NCI-H146 treated with DMSO at 0.1 percent for 48 hours (cell line): ENCODE measurements at regions not wholly inside any gene's neighbourhood (a gene's known extent, or its start where the extent isn't known, plus 50 kb on each side); places are given as distances from the start of the nearest gene placed in this dataset.
"Not testable (repeated sequence)": the region's sequence is repeated elsewhere in the genome, so short reads cannot be mapped to it uniquely, and the experiment has no call there.

Source experiments
- DNase-seq: peaks from one replicate; lab custom pipeline; 2025; ENCODE audit not compliant: unreplicated experiment; lab: John Stamatoyannopoulos, UW

DNA sequence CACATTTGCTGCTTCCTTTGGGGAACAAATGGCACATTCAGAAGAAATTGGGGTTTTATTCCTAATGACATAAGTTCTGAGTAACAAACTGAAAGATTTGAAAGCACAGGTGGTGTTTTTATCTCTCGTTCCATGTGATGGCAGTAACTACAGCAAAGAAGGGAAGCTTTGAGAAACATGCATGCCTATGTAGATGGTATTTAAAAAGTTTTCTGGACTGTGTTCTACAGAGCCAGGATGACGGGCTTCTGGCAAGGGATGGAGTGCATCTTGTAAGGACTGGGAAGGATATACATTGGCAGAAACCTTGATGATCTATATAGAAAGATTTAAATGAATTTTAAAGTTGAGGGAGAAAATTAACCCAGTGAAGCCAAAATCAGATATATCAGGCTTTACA is 362.2 kb upstream of the ROPN1 start:
- no peak for DNase-seq

DNA sequence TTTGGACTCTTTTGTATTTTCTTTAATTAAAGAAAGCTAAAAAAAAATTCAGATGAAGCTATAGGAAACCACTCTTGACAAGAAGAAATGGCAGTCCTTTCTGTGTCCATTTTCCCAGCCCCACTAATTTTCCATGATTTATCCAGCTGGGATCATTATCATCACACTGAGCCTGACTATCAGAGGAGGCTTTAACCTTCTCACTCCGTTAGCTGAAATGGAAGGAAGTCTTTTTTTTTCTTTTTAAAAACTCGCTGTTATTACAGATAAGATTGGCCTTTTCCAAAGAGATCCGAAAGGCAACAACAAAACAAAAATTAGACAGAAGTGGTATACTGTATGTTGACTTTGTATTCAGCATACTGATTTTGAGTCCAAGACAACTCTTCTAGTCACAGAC is 366.2 kb upstream of the ROPN1 start:
- no peak for DNase-seq

DNA sequence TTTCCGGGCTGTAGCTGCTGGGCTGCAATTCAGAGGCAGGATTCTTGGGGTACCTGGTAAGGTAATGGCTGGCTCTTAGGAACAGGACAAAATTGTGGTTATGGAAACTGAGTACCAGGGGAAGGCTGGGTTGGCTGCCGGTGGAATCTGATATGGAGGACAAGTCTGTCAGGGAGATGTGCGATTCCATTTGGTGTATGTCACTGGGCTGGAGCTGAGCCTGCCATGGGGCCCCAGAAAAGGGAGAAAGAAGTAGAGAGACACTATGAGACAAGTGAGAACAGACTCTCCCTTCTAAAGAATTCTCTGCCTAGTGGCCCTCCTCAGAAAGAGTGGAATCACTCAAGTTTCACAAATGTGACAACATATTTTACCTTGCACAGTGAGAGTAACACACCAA is 368.2 kb upstream of the ROPN1 start:
- no peak for DNase-seq

DNA sequence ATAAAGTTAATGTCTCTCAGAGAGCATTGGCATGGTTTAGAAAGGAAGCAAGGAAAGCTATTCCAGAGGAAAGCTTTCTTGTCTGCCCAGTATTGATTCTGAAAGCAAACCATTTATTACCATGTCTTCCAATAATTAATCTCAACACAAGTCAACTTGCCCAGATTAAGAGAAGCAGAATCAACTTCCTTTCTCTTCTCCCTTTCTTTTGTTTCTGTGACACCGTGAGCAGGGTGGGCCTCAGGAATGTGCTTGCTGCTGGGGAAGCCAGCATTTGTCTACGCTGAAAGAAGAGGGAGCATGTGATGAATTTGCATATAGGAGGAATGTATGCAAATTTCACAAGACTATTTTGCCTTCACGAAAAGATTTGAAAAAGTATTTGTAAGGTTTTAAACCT is 368.6 kb upstream of the ROPN1 start:
- peak; percentile 48 for DNase-seq

DNA sequence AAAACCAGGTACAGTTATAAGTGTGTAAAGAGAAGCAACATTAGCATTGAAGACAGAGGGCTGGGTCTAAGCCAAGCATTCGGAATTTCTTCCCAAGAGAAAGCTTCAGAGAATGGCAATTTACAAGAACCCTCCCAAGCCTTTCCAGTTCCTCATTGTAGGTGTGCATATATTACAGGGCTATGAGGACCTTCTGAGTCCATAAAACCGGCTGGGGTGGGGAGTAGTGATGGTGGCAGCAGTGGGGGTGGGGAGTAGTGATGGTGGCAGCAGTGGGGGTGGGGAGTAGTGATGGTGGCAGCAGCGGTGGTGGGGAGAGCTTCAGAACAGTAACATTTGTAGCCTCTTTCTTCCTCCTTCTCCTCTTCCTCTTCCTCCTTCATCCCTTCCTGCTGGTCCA is 368.7 kb upstream of the UMPS start:
- peak; percentile 45 for DNase-seq

DNA sequence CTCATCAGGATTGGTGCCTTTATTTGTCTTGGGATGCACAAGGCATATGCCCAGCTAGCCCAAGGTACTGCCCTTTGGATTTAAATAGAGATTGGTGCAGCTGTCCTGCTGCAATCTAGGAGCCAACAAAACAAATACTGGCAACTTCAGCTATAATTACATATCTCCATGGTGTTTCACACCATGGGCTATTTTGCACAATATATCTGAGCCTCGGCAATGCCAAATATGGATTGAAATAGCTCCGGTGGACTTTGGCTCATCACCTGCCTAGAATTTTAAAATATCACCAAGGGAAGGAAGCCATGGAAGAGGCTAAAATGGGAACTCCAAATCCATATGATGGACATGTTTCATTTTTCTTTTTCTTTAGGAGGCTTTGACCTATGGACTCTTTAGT is 367.8 kb upstream of the UMPS start:
- peak; percentile 99 for DNase-seq

DNA sequence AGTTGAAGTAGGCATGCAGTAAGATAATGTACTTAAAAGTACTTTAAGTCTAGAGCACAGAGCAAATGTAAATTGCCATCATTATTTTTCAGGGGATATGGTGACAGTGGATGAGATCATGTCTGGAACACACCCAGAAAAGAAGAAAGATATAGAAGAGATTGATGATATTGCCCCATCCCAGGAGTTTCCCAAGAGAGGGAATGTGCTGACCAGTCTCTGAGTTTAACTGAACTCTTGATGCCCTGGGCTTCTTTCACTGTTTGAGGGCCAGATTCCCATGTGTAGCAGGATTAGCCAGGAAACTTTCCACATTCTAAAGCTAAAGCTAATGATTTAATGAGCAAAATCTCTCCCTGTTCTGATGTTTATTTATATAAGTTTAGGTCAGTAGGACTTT is 366.8 kb upstream of the UMPS start:
- peak; percentile 37 for DNase-seq

DNA sequence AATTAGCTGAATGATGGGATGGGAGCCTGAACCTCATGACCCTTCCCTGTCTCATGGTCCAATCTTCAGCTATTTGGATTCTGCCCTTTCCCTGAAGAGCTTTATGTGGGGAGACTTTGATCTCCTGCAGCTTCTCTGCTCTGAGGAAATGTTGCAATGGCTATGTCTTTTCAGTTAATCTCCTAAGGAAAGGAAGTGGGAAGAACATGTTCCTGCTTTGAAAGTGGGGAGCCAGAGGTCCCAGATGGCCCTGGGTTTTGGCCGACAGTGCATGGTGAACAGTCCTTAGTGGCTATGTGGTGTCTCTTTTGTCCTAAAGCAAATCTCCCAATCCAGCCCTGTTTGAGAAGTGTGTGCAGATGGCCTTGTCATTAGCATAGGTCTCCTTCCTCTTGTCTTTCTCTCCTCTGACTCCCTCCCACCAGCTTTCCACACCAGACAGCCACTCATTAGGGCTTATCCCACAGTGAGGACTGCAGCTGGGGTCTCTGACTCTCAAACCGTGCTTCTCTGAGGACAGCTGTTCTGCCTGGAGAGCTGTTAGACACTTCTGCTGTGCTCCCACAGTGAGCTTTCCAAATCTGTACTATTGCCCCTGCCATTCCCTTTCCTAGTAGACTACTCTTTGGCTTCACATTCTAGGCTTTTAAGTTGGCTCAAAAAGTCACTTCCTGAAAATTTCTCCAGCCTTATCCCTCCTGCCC is 365.8 kb upstream of the UMPS start:
- peak; percentile 68 for DNase-seq

DNA sequence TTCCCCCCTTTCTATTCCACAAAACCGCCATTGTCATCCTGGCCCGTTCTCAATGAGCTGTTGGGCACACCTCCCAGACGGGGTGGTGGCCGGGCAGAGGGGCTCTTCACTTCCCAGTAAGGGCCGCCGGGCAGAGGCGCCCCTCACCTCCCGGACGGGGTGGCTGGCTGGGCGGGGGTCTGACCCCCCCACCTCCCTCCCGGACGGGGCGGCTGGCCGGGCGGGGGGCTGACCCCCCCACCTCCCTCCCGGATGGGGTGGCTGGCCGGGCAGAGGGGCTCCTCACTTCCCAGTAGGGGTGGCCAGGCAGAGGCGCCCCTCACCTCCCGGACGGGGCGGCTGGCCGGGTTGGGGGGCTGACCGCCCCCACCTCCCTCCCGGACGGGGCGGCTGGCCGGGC is 363.6 kb upstream of the UMPS start:
- not testable (repeated sequence) for DNase-seq

DNA sequence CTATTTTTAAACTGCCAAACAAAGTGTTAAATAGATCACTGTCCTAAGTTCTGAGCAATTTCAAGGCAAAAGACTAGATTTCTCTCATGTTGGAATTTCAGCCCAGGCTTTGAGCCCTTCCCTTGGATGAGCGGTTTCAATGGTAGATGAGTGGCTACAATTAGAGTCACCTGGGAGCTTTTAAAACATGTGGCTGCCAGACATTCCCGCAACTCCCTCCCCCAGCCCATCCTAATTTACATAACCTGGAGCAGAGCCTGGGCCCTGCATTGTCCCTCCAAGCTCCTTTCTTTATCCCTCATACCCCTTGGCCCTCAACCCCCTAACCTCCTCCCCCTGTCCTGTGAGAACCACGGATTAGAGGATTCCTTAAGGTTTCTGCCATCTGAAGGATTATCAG is 357.5 kb upstream of the UMPS start:
- no peak for DNase-seq

DNA sequence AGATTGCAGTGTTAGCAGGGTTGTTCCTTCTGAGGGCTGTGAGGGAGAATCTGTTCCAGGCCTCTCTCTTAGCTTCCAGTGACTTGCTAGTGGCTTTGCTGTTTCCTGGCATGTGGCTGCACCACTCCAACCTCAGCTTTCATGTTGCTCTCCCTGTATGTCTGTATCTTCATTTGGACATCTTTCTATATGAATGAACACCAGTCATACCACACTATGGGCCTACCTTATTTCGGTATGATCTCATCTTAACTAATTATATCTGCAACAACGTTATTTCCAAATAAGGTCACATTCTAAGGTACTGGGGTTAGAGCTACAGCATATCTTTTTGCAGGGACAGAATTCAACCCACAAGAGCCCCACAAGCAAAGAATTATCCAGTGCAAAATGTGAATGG is 356.7 kb upstream of the UMPS start:
- no peak for DNase-seq

DNA sequence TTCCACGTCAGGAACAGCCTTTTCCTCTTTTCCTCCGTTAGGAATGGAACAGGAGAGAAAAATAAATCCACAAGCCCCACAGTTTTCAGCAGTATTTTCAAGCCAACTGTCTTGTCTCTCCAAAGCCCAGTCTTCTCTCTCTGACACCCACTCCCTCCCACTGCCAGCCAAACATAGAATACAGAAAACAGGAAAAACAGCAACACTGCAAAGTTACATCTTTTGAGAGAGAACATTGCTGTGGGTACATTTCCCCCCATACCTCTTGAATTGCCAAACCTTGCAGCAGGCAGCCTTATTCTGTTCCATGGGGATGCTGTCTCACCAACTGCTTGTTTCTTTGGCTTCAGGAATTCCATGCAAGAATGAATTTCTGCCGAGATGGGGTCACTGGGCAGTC is 355.7 kb upstream of the UMPS start:
- DNase-seq: no peak

DNA sequence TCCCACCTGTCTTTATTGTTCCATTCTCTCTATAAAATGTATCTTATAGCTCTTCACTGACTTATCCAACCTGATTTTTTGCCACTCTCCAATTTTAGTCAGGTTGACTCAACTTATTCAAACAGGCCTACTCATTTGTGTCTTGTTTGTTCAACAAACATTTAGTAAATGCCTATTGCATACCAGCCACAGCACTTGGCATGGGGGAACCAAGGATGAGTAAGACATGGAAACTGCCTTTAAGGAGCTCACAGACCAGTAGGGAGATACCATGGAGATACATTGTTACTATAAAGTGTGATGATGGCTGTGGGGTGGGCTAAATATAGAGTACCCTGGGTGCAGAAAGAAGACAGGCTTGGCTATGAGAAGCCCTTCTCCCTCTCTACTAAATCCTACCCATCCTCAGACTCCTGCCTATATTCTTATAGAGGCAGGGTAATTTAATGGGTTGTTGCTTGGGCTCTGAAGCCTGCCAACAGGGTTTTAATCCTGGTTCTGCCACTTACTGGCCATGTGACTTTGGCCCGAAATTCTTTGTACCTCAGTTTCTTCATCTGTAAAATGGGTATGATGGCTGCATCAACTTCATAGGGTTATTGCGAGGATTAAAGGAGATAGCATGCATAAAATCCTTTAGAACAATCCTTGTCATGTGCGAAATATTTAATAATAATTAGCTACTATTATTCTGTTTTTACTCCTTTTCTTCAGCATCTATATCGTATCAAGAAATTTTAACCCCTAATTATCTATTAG is 348.5 kb upstream of the UMPS start:
- DNase-seq: no peak

DNA sequence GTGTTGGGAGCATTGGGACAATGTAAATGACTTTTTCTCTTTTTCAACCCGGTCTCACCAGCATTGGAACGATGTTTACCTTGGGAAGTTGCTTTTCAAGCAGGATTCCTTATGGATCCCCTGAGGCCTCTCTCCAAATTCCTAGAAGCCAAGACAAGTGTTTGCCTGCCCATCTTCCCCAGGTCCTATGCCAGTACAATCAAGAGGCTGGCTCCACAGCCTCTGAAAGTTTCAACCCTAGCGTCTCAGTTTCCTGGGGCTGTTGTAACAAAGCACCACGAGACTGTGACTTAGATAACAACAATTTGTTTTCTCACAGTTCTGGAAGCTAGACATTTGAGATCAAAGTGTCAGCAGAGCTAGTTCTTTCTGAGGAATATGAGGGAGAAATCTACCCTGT is 347.2 kb upstream of the UMPS start:
- DNase-seq: no peak

DNA sequence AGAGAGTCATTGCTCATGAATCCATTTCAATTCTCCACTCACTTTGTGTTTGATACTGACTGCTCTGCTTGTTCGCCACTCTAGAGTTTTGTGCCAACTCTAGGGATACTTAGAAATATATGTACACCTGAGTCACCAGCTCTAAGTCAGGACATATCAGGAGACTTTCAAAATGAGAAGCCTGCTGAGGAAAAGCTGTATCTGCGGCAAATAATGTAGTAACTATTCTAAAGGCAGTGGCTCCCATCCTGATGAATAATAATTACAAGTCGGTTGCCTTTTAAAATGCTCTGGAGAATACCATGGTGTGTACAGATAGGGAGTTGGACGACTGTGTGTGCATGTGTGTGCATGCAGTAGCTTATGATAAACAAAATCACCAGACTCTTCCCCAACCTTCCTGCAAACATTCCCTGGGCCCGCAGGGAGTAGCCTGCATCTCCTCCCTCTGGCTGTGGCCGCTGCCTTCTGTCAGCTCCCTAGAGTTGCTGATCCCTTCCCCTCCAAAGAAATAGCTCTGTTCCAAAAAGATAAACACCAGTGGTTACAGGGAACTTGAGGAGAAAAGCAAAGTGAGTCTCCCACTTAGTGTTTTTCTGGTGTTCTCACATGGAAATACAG is 346.3 kb upstream of the UMPS start:
- no peak for DNase-seq

DNA sequence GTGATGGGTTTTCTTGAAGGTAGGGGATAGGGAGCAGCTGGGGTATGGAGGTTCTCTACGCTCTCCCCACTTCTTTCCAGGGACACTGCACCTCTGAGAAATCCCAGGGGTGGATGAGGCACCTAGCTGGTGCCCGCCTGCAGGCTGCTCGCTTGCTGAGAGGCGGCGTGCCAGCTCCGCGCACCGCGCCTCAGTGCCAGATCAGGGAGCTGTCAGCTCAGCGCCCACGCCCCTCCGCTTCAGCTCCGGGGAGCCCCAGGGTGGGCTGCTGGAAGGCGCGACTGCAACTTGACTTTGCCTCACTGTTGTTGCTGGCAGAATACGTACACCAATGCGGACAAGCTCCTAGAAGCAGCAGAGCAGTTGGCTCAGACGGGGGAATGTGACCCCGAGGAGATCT is 345.7 kb upstream of the UMPS start:
- DNase-seq: no peak

DNA sequence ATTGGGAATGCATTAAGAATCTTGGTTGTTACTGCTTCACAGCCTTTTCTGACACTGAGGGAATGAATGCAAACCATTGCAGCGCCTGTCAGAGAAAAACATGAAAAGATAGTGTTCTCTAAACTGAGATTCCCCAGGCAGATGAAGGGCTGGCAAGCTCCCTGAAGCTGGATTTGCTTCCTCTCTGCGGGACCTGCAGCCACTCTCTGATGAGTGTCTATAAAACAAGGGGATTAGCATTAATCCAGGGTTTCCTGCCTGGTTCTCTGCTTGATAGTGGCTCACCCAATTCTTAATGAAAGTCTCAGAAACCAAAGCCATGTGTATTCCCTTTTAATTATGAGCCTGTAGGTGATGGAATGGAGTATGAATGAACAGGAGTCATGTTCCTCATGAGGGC is 344.3 kb upstream of the UMPS start:
- DNase-seq: no peak

DNA sequence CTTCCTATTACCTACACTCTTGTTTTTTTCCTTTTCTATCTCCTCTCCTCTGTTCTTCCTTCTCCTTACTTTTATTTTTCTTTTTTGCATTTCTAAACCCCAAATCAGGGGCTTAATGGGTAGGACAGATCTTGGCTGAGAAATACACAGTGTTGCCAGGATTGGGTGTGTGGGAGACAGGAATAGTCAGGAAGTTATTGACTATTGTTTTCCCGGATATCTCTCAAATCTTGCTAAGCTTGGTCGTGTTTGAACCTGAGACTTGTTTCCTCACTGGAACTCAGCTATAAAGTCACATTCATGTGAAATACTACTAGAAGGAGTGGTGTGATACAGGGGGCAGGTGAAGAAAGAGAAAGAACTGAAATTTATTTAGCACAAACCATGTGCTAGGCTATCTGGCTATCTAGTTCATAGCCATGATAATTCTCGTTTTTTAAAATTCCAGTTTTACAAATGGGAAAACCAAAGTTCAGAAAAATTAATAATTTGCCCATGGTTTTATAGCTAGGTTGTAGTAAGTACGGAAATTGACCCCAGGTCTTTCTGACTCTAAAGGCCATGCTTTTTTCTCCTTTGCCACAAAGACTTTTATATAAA is 343.2 kb upstream of the UMPS start:
- DNase-seq: no peak

DNA sequence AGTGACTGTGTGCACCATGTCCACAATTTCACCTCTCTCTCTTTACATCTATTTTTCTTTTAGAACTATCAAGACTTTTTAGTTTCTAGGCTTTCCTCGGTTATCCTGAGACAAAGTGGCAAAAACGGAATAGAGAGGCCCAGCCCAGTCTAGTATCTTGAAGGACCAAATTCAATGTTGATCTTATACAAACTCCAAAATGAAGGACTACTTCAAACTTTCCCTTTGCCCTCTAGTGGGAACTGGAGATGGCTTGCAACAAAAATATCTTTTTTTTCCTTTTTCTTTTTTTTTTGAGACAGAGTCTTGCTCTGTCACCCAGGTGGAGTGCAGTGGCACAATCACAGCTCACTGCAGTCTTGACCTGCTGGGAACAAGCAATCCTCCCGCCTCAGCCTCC is 338.5 kb upstream of the UMPS start:
- no peak for DNase-seq

DNA sequence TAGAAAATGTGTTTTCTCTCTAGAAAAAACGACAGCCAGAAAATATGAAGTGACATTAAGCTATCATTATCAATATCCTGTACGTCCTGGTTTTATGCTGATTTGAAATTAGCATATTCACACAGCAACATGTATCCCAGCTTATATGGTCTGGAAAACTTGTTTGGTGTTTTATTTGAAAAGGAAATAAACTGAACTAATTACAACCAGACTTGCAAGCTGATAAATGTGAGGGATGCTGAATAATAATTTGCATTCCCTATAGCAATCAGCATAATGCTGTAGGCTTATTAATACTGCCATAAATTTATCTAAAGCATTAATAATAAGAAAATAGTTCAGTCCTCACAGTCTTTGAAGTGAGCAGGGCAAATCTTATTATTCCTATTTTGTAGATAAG is 336.9 kb upstream of the UMPS start:
- no peak for DNase-seq

DNA sequence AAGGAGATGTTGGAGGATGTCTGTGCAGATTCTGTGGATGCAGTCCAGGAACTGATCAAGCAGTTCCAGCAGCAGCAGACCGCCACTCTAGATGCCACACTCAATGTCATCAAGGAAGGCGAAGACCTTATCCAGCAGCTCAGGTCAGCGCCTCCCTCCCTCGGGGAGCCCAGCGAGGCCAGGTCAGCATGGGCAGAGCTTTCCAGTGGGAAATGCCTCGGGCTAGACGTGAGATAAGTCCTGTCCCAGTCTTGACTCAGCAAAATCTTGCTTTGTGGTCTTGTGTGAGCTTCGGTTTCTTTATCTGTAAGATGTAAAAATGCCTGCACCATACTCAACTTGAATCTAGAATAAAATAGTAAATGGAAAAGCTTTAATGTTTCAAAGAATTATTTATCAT is 335.1 kb upstream of the UMPS start:
- DNase-seq: no peak
